HEK293 (cell line): ENCODE measurements at regions not wholly inside any gene's neighbourhood (a gene's known extent, or its start where the extent isn't known, plus 50 kb on each side); places are given as distances from the start of the nearest gene placed in this dataset.

Source experiments
- CTCF ChIA-PET: fragments of 350-600 bp; formaldehyde crosslinking; extraction: SDS; loops from one replicate; lab custom pipeline; 2021; ENCODE audit warnings: antibody characterized with exemption; lab: Yijun Ruan, JAX
- POLR2A ChIA-PET: fragments of 300-600 bp; formaldehyde crosslinking; extraction: SDS; loops from one replicate; lab custom pipeline; 2020; ENCODE audit warnings: antibody characterized with exemption, inconsistent platforms; lab: Yijun Ruan, JAX
- H3K27ac ChIP-seq: fragments of 200-500 bp; sonication (Bioruptor generic); 2 replicates; pipeline ENCODE4 v1.5.1; 2014; ENCODE audit warnings: low read depth, low read length, control low read depth, inconsistent platforms; ENCODE audit errors: extremely low read depth
- H3K36me3 ChIP-seq, 2 experiments: fragments of 200-500 bp in 1 of 2; sonication (Bioruptor generic) in 1 of 2; 1 replicate in 1 of 2; 2 replicates in 1 of 2; pipeline ENCODE4 v1.5.1; 2014 to 2017; ENCODE audit warnings: inconsistent platforms in 2 of 2, low read length in 2 of 2; ENCODE audit not compliant: control insufficient read depth in 2 of 2, insufficient read depth in 1 of 2
- H3K4me1 ChIP-seq: fragments of 200-500 bp; sonication (Bioruptor generic); 2 replicates; pipeline ENCODE4 v1.5.1; 2014; ENCODE audit warnings: mild to moderate bottlenecking, low read length, inconsistent platforms; ENCODE audit not compliant: control insufficient read depth, insufficient read depth
- H3K4me3 ChIP-seq: 2 replicates; pipeline ENCODE4 v1.5.1; 2011; ENCODE audit warnings: low read depth, mild to moderate bottlenecking, control low read depth, low read length, moderate library complexity
- H3K9me3 ChIP-seq: fragments of 200-500 bp; sonication (Bioruptor generic); 2 replicates; pipeline ENCODE4 v1.5.1; 2014; ENCODE audit warnings: low read depth, low read length, inconsistent platforms; ENCODE audit not compliant: control insufficient read depth, insufficient read depth
- GLI2 ChIP-seq: fragments of 450-650 bp; formaldehyde crosslinking; IDR thresholded peaks from 2 replicates; pipeline ENCODE4; 2017; ENCODE audit warnings: missing biosample characterization, missing genetic modification characterization, low read depth, borderline replicate concordance
- HOXA7 ChIP-seq: sonication (generic); formaldehyde crosslinking; IDR thresholded peaks from 2 replicates; pipeline ENCODE4 v1.8.1; 2022; ENCODE audit warnings: missing genetic modification reagents, borderline replicate concordance
- OVOL3 ChIP-seq: fragments of 450-650 bp; formaldehyde crosslinking; IDR thresholded peaks from 2 replicates; pipeline ENCODE4 v1.5.1; 2016; ENCODE audit warnings: missing biosample characterization, missing genetic modification characterization
- SP7 ChIP-seq: fragments of 450-650 bp; formaldehyde crosslinking; IDR thresholded peaks from 2 replicates; pipeline ENCODE4 v1.5.1; 2016; ENCODE audit warnings: missing biosample characterization, missing genetic modification characterization
- WT1 ChIP-seq: fragments of 450-650 bp; formaldehyde crosslinking; IDR thresholded peaks from 2 replicates; pipeline ENCODE4 v1.5.1; 2016; ENCODE audit warnings: missing biosample characterization, missing genetic modification characterization
- ZBTB8A ChIP-seq: fragments of 450-650 bp; formaldehyde crosslinking; IDR thresholded peaks from 2 replicates; pipeline ENCODE4 v1.5.1; 2016; ENCODE audit warnings: missing biosample characterization, missing genetic modification characterization
- ZFP69B ChIP-seq: fragments of 450-650 bp; formaldehyde crosslinking; IDR thresholded peaks from 2 replicates; pipeline ENCODE4 v1.5.1; 2016; ENCODE audit warnings: missing biosample characterization, missing genetic modification characterization
- ZNF112 ChIP-seq: fragments of 450-650 bp; formaldehyde crosslinking; IDR thresholded peaks from 2 replicates; pipeline ENCODE4 v1.5.0; 2017; ENCODE audit warnings: missing biosample characterization, missing genetic modification characterization
- ZNF214 ChIP-seq: fragments of 450-650 bp; formaldehyde crosslinking; IDR thresholded peaks from 2 replicates; pipeline ENCODE4 v1.5.1; 2017; ENCODE audit warnings: missing biosample characterization, mild to moderate bottlenecking, missing genetic modification characterization, borderline replicate concordance
- ZNF223 ChIP-seq: fragments of 450-650 bp; formaldehyde crosslinking; IDR thresholded peaks from 2 replicates; pipeline ENCODE4 v1.5.1; 2016; ENCODE audit warnings: missing biosample characterization, missing genetic modification characterization
- ZNF248 ChIP-seq: fragments of 450-650 bp; formaldehyde crosslinking; IDR thresholded peaks from 2 replicates; pipeline ENCODE4 v1.5.1; 2017; ENCODE audit warnings: missing biosample characterization, missing genetic modification characterization
- ZNF354C ChIP-seq: fragments of 450-650 bp; formaldehyde crosslinking; IDR thresholded peaks from 2 replicates; pipeline ENCODE4 v1.5.1; 2016; ENCODE audit warnings: missing biosample characterization, missing genetic modification characterization, low read depth, borderline replicate concordance
- ZNF366 ChIP-seq: fragments of 450-650 bp; formaldehyde crosslinking; conservative IDR thresholded peaks from 2 replicates; pipeline ENCODE4 v1.5.1; 2016; ENCODE audit warnings: missing biosample characterization, missing genetic modification characterization
- ZNF404 ChIP-seq: fragments of 450-650 bp; formaldehyde crosslinking; IDR thresholded peaks from 2 replicates; pipeline ENCODE4 v1.5.1; 2017; ENCODE audit warnings: missing biosample characterization, missing genetic modification characterization
- ZNF548 ChIP-seq: fragments of 450-650 bp; formaldehyde crosslinking; IDR thresholded peaks from 2 replicates; pipeline ENCODE4 v1.5.1; 2016; ENCODE audit warnings: missing biosample characterization, missing genetic modification characterization
- ZNF600 ChIP-seq: fragments of 450-650 bp; formaldehyde crosslinking; IDR thresholded peaks from 2 replicates; pipeline ENCODE4 v1.5.1; 2016; ENCODE audit warnings: missing biosample characterization, missing genetic modification characterization
- ZNF629 ChIP-seq: fragments of 450-650 bp; formaldehyde crosslinking; IDR thresholded peaks from 2 replicates; pipeline ENCODE4 v1.5.1; 2017; ENCODE audit warnings: missing biosample characterization, missing genetic modification characterization
- ZNF701 ChIP-seq: fragments of 450-650 bp; formaldehyde crosslinking; IDR thresholded peaks from 2 replicates; pipeline ENCODE4 v1.5.1; 2016; ENCODE audit warnings: missing biosample characterization, missing genetic modification characterization
- ZNF768 ChIP-seq: fragments of 450-650 bp; formaldehyde crosslinking; IDR thresholded peaks from 2 replicates; pipeline ENCODE4 v1.5.1; 2018; ENCODE audit warnings: missing biosample characterization, mild to moderate bottlenecking, missing genetic modification characterization
- ZSCAN30 ChIP-seq: fragments of 450-650 bp; IDR thresholded peaks from 2 replicates; pipeline ENCODE4 v1.5.1; 2018; ENCODE audit warnings: missing biosample characterization, mild to moderate bottlenecking, missing genetic modification characterization, moderate library complexity
- TF ChIP-seq, protein P1 (sequence below): fragments of 450-650 bp; formaldehyde crosslinking; IDR thresholded peaks from 2 replicates; pipeline ENCODE4 v1.5.0; 2017; ENCODE audit warnings: missing biosample characterization, missing genetic modification characterization, borderline replicate concordance
- TF ChIP-seq, protein P2 (sequence below): fragments of 450-650 bp; formaldehyde crosslinking; IDR thresholded peaks from 2 replicates; pipeline ENCODE4 v1.5.1; 2016; ENCODE audit warnings: missing biosample characterization, missing genetic modification characterization
- TF ChIP-seq, protein P3 (sequence below): fragments of 450-650 bp; formaldehyde crosslinking; IDR thresholded peaks from 2 replicates; pipeline ENCODE4 v1.5.1; 2016; ENCODE audit warnings: missing biosample characterization, missing genetic modification characterization, low read depth
- TF ChIP-seq, protein P4 (sequence below): fragments of 450-650 bp; formaldehyde crosslinking; IDR thresholded peaks from 2 replicates; pipeline ENCODE4 v1.5.1; 2016; ENCODE audit warnings: missing biosample characterization, missing genetic modification characterization
- TF ChIP-seq, protein P5 (sequence below): fragments of 450-650 bp; formaldehyde crosslinking; IDR thresholded peaks from 2 replicates; pipeline ENCODE4 v1.5.1; 2016; ENCODE audit warnings: missing biosample characterization, missing genetic modification characterization

DNA sequence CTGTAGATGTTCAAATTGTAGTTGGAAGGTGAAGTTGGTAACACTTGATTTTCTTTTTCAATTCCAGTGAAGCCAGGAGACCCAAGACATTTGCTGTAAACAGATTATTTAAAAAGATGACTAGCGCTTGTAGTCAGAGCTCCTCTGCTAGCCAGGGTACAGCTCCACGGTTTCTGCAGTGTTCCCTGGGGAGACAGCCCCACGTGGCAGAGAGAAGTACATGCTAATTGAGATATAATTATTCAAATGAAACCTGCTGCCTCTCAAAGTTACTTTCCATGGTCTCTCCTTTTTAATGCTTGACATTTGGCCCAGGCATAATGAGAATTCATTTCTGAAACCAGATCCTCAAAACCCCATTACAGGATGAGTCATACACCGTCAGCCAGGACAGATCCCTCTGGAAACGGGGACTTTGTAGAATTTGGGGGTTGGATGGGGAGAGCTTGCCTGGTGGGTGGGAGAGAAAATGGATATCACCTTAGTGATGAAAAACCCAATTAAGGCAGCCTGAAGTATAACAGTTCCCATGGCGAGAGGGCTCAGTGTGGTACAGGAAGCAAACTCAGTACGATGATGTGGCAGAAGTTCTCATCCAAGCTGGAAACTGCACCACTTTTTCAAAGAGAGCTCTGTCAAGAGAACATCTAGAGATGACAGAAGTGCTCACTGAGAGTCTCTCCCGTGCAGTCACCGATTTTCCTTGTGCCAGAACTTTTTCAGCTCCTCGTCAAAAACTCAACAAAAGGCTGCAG is 637.7 kb upstream of the TMEM132C start:
- H3K9me3 ChIP-seq: no peaks in the 10 kb centered on the region
- TF ChIP-seq ZBTB8A (tag by site-specific recombination): no peak
- TF ChIP-seq ZNF223 (tag by site-specific recombination): no peak
- TF ChIP-seq ZNF248 (tag by site-specific recombination): no peak
- no peak for TF ChIP-seq SP7
- no peak for TF ChIP-seq ZNF701 (tag by site-specific recombination)
- no peak for TF ChIP-seq ZNF548 (tag by site-specific recombination)
- TF ChIP-seq ZNF600 (tag by site-specific recombination): no peak
- TF ChIP-seq, protein P1, sequence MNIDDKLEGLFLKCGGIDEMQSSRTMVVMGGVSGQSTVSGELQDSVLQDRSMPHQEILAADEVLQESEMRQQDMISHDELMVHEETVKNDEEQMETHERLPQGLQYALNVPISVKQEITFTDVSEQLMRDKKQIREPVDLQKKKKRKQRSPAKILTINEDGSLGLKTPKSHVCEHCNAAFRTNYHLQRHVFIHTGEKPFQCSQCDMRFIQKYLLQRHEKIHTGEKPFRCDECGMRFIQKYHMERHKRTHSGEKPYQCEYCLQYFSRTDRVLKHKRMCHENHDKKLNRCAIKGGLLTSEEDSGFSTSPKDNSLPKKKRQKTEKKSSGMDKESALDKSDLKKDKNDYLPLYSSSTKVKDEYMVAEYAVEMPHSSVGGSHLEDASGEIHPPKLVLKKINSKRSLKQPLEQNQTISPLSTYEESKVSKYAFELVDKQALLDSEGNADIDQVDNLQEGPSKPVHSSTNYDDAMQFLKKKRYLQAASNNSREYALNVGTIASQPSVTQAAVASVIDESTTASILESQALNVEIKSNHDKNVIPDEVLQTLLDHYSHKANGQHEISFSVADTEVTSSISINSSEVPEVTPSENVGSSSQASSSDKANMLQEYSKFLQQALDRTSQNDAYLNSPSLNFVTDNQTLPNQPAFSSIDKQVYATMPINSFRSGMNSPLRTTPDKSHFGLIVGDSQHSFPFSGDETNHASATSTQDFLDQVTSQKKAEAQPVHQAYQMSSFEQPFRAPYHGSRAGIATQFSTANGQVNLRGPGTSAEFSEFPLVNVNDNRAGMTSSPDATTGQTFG: no peak
- TF ChIP-seq, protein P2, sequence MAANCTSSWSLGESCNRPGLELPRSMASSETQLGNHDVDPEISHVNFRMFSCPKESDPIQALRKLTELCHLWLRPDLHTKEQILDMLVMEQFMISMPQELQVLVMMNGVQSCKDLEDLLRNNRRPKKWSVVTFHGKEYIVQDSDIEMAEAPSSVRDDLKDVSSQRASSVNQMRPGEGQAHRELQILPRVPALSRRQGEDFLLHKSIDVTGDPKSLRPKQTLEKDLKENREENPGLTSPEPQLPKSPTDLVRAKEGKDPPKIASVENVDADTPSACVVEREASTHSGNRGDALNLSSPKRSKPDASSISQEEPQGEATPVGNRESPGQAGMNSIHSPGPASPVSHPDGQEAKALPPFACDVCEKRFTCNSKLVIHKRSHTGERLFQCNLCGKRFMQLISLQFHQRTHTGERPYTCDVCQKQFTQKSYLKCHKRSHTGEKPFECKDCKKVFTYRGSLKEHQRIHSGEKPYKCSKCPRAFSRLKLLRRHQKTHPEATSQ: no peak
- no peak for TF ChIP-seq HOXA7
- no peak overlapping the region for H3K27ac ChIP-seq
- no peaks in the 10 kb centered on the region for H3K36me3 ChIP-seq
- no peaks in the 10 kb centered on the region for H3K4me1 ChIP-seq
- POLR2A ChIA-PET: no interaction called here
- H3K4me3 ChIP-seq: no peak overlapping the region
- CTCF ChIA-PET: interaction anchor here (0.7 kb wide), 1 partner anchor 97 kb away, joined by 3 read pairs; no protein-coding TSS in a partner anchor

DNA sequence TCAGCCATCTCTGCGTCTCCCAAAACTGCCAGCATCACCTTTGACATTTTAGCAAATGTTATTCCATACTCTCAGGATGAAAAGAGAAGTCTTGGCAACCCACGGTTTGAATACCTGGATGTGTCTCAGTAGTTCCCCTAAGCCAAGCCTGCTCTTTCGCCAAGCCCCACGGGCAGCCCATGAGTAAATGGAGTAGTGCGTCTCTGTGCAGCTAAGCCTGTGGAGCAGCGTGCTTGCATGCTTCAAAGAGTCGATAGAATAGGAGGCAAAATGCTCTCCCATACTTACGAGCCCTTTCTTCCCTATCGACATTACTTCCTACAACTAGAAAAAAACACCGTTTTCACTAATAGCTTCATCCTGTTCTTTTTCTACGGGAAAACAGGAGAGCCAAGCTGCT is 634.5 kb upstream of the TMEM132C start:
- no peak for TF ChIP-seq ZNF629
- TF ChIP-seq GLI2: no peak
- no peak for TF ChIP-seq ZNF112 (tag by site-specific recombination)
- TF ChIP-seq ZNF366 (tag by site-specific recombination): no peak
- no peak for TF ChIP-seq OVOL3
- TF ChIP-seq ZNF248 (tag by site-specific recombination): no peak
- no peak for TF ChIP-seq ZNF223 (tag by site-specific recombination)
- no peak for TF ChIP-seq ZNF768 (tag by site-specific recombination)
- TF ChIP-seq, protein P3, sequence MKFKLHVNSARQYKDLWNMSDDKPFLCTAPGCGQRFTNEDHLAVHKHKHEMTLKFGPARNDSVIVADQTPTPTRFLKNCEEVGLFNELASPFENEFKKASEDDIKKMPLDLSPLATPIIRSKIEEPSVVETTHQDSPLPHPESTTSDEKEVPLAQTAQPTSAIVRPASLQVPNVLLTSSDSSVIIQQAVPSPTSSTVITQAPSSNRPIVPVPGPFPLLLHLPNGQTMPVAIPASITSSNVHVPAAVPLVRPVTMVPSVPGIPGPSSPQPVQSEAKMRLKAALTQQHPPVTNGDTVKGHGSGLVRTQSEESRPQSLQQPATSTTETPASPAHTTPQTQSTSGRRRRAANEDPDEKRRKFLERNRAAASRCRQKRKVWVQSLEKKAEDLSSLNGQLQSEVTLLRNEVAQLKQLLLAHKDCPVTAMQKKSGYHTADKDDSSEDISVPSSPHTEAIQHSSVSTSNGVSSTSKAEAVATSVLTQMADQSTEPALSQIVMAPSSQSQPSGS (tag by site-specific recombination): no peak
- TF ChIP-seq WT1: no peak
- TF ChIP-seq ZNF600 (tag by site-specific recombination): no peak
- Histone ChIP-seq H3K27ac (no peak overlapping the region), H3K4me1 (no peaks in the 10 kb centered on the region), H3K36me3 (no peaks in the 10 kb centered on the region), H3K4me3 (no peak overlapping the region), H3K9me3 (no peaks in the 10 kb centered on the region)
- ChIA-PET POLR2A (no interaction called here), CTCF (no interaction called here)

DNA sequence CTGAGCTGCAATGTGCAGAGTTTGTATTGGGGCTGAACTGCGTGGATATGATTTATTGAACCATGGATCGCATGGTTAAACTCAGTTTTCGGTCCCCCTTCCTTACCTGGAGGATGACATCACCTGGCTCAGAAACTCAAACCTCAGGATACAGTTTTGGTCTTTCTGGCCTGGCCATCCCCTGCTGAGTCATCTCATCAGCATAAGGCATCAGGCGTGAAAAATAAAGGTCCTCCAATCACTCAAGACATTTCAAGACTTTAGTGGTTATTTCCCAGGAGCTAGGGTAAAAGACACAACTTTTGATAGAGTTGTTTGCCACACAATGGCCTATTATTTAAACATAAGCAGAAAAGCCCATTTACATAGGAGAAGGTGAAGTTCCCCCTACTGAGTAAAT is 631.1 kb upstream of the TMEM132C start:
- ChIA-PET CTCF (no interaction called here), POLR2A (no interaction called here)
- H3K4me1 ChIP-seq: no peaks in the 10 kb centered on the region
- H3K9me3 ChIP-seq: no peaks in the 10 kb centered on the region
- no peaks in the 10 kb centered on the region for H3K36me3 ChIP-seq
- H3K27ac ChIP-seq: no peak overlapping the region
- no peak overlapping the region for H3K4me3 ChIP-seq
- TF ChIP-seq ZNF404 (tag by site-specific recombination): no peak
- TF ChIP-seq ZNF629: no peak
- TF ChIP-seq, protein P4, sequence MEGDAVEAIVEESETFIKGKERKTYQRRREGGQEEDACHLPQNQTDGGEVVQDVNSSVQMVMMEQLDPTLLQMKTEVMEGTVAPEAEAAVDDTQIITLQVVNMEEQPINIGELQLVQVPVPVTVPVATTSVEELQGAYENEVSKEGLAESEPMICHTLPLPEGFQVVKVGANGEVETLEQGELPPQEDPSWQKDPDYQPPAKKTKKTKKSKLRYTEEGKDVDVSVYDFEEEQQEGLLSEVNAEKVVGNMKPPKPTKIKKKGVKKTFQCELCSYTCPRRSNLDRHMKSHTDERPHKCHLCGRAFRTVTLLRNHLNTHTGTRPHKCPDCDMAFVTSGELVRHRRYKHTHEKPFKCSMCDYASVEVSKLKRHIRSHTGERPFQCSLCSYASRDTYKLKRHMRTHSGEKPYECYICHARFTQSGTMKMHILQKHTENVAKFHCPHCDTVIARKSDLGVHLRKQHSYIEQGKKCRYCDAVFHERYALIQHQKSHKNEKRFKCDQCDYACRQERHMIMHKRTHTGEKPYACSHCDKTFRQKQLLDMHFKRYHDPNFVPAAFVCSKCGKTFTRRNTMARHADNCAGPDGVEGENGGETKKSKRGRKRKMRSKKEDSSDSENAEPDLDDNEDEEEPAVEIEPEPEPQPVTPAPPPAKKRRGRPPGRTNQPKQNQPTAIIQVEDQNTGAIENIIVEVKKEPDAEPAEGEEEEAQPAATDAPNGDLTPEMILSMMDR (tag by site-specific recombination): no peak
- TF ChIP-seq, protein P5, sequence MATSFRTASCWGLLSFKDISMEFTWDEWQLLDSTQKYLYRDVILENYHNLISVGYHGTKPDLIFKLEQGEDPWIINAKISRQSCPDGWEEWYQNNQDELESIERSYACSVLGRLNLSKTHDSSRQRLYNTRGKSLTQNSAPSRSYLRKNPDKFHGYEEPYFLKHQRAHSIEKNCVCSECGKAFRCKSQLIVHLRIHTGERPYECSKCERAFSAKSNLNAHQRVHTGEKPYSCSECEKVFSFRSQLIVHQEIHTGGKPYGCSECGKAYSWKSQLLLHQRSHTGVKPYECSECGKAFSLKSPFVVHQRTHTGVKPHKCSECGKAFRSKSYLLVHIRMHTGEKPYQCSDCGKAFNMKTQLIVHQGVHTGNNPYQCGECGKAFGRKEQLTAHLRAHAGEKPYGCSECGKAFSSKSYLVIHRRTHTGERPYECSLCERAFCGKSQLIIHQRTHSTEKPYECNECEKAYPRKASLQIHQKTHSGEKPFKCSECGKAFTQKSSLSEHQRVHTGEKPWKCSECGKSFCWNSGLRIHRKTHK (tag by site-specific recombination): no peak
- no peak for TF ChIP-seq ZNF354C (tag by site-specific recombination)
- TF ChIP-seq ZSCAN30 (tag by site-specific recombination): no peak
- TF ChIP-seq ZFP69B: no peak
- TF ChIP-seq ZNF214 (tag by site-specific recombination): no peak
- TF ChIP-seq, all 188 proteins: peak for 0
